ENCODE measurements at regions not wholly inside any gene's neighbourhood (a gene's known extent, or its start where the extent isn't known, plus 50 kb on each side); places are given as distances from the start of the nearest gene placed in this dataset.

DNA sequence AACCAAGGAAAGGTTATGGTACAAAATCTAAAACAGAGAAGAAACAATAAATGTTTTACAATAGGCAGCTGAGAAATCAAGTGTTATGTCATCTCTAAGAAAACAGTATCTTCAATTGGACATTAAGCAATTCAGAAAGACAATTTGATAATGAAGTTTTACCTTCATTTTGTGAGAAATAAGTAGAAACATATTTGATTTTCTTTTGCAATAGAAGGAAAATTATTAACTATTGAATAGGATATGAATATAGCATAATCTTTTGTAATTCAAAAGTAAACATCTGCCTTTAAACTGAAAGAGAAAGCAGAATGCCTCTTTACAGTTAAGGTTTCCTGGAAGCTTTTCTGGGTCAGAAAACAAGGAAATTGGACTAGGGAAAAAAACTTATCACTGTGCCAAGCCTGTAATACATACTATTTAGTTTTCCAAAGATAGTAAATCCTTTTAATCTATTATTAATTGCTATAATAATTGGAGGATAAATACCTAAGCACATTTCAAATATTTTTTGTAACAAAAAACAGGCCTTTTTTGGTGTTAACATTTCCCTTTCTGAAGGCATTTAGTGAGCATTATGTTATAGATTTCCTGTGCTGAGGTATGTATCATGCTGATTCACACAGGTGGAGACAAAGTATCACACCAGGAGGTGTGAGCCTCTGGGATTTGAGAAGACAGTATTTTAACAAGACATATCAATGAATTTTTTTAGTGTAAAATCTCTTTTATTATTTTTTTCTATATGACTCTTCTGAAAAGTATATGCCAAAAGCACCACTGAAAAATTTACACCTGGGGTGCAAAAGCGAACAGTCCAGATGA, 947.0 kb upstream of the CDH2 start:
- Mint-ChIP-seq H3K27ac (no peak overlapping the region), H3K27me3 (no peaks in the 10 kb centered on the region), H3K36me3 (no peaks in the 10 kb centered on the region), H3K9me3 (peaks cover 5% of the 10 kb centered on the region), H3K4me1 (no peaks in the 10 kb centered on the region), H3K4me3 (no peak overlapping the region)
- ATAC-seq: no peak

DNA sequence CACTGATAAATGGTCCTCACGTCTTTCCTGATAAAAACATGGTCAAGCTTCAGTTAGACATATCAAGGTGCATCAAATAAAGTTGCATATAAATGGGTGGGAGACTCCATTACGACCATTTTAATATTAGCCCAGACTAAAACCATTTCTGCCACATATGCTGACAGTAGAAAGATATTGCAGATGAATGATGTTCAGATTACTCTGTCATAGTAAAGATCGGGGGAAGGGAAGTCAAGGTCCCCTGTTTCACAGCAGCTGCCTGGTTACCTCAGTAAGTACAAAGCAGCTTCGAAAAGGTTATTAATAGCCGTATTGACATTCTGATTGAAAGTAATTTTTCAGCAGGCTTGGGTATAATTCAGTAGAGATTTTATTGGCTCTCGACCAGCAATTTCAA, 927.7 kb upstream of the CDH2 start:
- ATAC-seq: no peak

DNA sequence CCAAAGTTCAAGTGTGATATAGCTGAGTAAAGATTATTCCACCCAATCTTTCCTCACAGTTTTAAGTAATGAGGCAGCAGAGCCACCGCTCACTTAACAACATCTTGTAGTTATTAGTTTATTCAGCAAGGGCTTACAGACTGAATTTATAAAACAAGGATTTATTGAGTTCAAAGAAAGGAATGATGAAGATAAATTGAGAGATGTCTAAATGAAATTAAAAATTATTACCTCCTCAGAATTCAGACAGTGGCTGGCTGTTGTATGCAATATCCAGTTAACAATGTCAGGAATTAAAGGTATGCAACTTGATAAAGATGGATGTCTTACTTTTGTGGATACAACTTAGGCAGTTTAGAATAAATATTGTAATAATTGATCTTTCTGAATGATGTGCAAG, 927.3 kb upstream of the CDH2 start:
- no peaks in the 10 kb centered on the region for H3K4me1 Mint-ChIP-seq
- H3K27ac Mint-ChIP-seq: no peak overlapping the region
- peaks cover under 1% of the 10 kb centered on the region for H3K9me3 Mint-ChIP-seq
- no peak for ATAC-seq
- no peak overlapping the region for H3K4me3 Mint-ChIP-seq
- no peaks in the 10 kb centered on the region for H3K36me3 Mint-ChIP-seq
- no peaks in the 10 kb centered on the region for H3K27me3 Mint-ChIP-seq

More for the DNA sequence above, 927.7 kb upstream of the CDH2 start:
- Mint-ChIP-seq H3K36me3 (no peaks in the 10 kb centered on the region), H3K4me1 (no peaks in the 10 kb centered on the region), H3K27me3 (no peaks in the 10 kb centered on the region), H3K9me3 (no peaks in the 10 kb centered on the region), H3K4me3 (no peak overlapping the region), H3K27ac (no peak overlapping the region)

DNA sequence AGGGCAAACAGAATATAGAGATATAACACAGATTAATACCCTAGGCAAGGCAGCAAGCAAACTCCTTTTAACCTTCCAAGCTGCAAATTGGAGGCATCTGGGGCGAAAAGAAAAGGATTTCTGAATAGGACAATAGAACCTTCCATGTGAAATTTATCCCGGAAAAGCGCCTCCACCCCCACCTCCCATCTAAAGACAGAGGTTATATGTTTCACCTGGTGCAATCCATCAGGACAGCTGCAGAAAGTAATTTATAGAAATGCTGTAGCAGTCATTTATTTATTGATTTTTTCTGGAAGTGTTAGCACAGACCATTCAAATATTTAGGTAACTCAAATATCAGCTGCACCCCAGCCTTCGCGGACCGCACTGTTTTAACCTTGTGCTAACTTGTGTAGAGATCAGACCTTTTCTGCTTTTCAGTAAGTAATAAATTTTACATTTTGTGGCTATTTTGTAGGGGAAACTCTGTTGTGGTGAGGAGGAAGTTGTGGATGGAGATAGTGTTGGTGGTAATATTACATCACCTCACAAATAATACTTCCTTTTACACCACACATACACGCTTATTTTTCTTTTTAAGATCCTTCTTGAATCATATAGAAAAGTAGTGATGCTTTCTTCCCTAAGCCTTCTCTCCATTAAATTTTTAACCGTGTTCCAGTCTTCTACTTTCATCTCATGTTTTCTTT, 919.3 kb upstream of the CDH2 start:
- Mint-ChIP-seq H3K36me3 (no peaks in the 10 kb centered on the region), H3K27me3 (no peaks in the 10 kb centered on the region), H3K4me1 (no peaks in the 10 kb centered on the region), H3K4me3 (no peak overlapping the region), H3K27ac (no peak overlapping the region), H3K9me3 (peaks cover 13% of the 10 kb centered on the region)
- ATAC-seq: no peak

DNA sequence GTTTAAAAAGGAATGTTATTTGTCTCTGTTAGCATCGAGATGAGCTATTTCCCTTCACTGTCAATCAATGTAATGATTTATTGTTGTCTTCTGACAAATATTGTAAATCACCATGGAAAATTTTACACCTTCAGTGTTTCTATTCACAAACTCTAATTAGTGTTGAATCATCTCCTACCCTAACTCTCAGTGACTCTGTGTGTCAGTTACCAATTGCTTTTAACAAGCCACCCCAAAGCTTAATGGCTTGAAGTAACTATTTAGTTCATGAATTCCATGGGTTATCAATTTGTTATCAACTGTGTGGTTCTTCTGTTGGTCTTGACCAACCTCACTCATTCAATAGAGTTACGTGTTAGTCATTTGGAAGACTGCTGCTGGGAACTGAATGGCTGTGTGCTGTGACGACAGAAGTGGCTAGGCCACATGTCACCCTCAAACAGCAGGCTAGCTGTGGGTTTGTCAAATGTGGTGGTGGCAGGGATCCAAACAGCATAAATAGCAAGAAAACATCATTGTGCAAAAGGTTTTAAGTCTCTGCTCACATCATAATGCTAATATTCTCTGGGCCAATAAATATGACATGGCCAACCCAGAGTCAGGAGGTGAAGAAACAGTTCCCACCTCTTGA, 910.8 kb upstream of the CDH2 start:
- no peak overlapping the region for H3K4me3 Mint-ChIP-seq
- H3K36me3 Mint-ChIP-seq: no peaks in the 10 kb centered on the region
- H3K9me3 Mint-ChIP-seq: peaks cover 10% of the 10 kb centered on the region
- H3K4me1 Mint-ChIP-seq: no peaks in the 10 kb centered on the region
- no peak for ATAC-seq
- no peak overlapping the region for H3K27ac Mint-ChIP-seq
- no peaks in the 10 kb centered on the region for H3K27me3 Mint-ChIP-seq

DNA sequence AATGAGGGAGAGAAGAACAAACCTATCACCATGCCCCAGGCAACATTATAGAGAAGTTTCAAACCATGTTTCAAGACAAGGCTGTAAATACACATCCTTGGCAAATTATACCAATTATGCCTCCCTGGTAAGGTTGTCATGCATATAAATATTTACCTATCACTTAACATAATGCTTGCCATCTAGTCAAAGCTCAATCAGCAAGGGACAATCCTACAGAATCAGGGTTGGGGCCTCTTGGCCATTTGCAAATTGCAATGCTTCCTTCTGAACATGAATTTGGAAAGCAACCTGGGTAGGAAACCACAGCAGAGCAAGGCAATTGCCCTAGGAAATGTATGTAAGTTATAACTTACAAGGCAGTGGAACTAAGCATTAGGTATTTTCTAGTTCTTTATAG, 907.2 kb upstream of the CDH2 start:
- Mint-ChIP-seq H3K27ac (no peak overlapping the region), H3K4me3 (no peak overlapping the region), H3K36me3 (no peaks in the 10 kb centered on the region), H3K27me3 (no peaks in the 10 kb centered on the region), H3K9me3 (peaks cover 3% of the 10 kb centered on the region), H3K4me1 (no peaks in the 10 kb centered on the region)
- no peak for ATAC-seq

DNA sequence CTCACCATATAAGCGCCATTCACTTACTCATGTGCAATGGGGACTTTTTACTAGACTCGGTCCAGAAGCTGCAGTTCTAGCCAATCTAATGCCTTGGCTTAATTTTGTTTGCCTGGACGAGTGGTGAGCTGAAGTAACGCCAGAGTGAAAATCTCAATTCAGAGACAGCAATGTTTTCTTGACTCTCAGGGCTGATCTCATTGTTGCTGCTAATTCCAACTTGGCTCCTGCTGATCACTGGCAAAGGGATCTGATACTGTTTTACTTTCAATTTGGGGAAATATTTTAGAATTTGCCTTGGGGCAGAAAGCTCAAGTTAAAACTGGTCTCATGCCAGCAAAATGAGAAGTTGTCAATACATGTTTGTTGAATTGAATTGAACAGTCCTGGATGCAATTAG, 906.6 kb upstream of the CDH2 start:
- no peaks in the 10 kb centered on the region for H3K36me3 Mint-ChIP-seq

DNA sequence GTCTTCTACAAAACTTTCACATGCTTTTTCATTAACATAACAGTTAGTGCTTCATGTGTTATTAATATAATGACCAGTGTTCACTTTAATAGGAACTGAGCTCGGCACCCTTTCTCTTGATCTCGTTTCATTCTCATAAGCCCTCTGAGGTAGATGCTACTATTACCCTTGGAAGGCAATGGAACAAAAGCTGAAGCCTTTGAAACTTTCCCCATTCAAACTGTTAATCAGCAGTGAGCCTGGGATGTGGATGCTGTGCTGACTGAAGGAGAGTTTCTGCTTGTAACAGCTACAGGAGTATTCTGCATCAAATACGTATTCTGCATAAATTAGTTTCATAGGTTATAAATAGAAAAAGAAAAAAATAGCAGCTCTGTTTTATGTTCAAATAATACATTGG, 904.0 kb upstream of the CDH2 start:
- H3K4me3 Mint-ChIP-seq: no peak overlapping the region
- no peaks in the 10 kb centered on the region for H3K36me3 Mint-ChIP-seq
- no peak for ATAC-seq
- H3K9me3 Mint-ChIP-seq: peaks cover 3% of the 10 kb centered on the region
- no peaks in the 10 kb centered on the region for H3K4me1 Mint-ChIP-seq
- no peak overlapping the region for H3K27ac Mint-ChIP-seq
- no peaks in the 10 kb centered on the region for H3K27me3 Mint-ChIP-seq

More for the DNA sequence above, 906.6 kb upstream of the CDH2 start:
- Mint-ChIP-seq H3K27me3 (no peaks in the 10 kb centered on the region), H3K27ac (no peak overlapping the region), H3K9me3 (peaks cover 3% of the 10 kb centered on the region), H3K4me1 (no peaks in the 10 kb centered on the region), H3K4me3 (no peak overlapping the region)
- no peak for ATAC-seq

DNA sequence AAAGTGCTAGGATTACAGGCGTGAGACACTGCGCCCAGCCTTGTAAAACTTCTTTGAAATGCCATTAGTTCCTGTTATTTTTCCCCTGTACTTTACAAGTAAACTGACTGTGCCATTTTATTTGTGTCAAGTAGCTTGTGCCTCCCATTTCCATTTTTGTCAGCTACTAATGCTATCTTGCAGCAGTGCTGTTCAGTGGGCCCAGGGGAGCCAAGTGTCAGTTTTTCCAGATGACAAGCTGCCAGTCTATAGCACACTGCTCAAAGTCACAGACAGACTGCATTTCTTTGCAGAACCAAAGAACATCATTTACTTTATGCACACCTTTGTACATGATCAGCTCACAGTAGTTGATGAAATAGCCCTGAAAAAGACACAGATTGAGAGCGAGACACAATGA, 901.3 kb upstream of the CDH2 start:
- H3K9me3 Mint-ChIP-seq: peaks cover 3% of the 10 kb centered on the region
- no peak overlapping the region for H3K27ac Mint-ChIP-seq
- no peaks in the 10 kb centered on the region for H3K27me3 Mint-ChIP-seq

DNA sequence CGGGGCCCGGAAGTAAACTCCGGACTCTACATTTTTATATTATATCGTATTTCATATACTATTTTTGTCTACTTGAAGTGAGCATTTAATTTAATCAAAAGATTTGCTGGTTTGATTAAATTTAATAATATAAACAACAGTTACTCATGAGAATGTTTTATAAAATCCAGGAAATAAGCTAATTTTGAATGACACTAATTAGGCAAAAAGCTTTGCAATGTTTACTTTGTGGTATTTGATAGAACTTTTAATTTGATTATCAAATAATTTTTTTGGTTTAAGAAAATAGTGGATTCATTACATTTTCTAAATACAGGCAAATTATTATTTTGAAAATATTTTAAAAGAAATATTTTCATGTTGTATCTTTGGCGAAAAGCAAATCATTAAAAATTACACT, 900.4 kb upstream of the CDH2 start:
- Mint-ChIP-seq H3K27me3 (no peaks in the 10 kb centered on the region), H3K4me1 (no peaks in the 10 kb centered on the region), H3K36me3 (no peaks in the 10 kb centered on the region), H3K27ac (no peak overlapping the region), H3K4me3 (no peak overlapping the region), H3K9me3 (no peaks in the 10 kb centered on the region)
- no peak for ATAC-seq

More for the DNA sequence above, 901.3 kb upstream of the CDH2 start:
- Mint-ChIP-seq H3K4me1 (no peaks in the 10 kb centered on the region), H3K4me3 (no peak overlapping the region), H3K36me3 (no peaks in the 10 kb centered on the region)
- ATAC-seq: no peak

DNA sequence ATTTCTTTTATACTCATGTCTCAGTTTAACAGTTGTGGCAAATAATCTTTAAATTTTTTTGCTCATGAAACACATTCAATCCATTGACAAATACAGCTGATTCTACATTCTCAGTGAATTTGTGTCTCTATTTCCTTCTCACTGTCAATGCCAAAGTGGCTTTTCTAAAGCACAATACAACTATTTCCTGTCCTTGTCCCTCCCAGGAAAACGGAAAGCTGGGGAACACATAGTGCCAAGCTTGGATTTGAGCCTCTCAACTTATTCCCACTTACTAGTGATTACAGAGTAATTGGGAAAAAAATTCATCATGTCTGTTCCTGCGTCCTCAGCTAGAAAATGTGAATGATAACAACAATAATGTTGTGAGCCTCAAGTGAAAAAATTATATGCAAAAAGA, 899.7 kb upstream of the CDH2 start:
- Mint-ChIP-seq H3K4me3 (no peak overlapping the region), H3K27me3 (no peaks in the 10 kb centered on the region), H3K27ac (no peak overlapping the region), H3K36me3 (no peaks in the 10 kb centered on the region), H3K9me3 (no peaks in the 10 kb centered on the region), H3K4me1 (no peaks in the 10 kb centered on the region)
- no peak for ATAC-seq

DNA sequence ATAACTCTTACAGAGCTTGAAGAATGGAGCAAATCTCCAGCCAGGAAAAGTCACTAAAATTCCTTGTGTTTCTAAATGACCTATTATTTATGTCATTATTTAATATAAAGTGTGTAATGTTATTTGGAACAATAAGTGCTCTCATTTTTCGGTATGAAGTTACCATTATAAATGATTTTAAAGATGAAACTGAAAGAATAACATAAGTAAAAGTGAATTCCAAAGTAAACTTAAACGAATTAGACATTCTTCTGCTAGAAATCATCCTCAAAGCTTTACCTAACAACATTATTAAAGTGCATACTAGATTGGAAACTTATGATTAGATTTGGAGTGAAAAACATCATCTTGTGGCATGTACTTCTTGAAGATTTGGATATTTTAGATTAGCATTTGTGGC, 897.2 kb upstream of the CDH2 start:
- no peak for ATAC-seq
- no peaks in the 10 kb centered on the region for H3K27me3 Mint-ChIP-seq

DNA sequence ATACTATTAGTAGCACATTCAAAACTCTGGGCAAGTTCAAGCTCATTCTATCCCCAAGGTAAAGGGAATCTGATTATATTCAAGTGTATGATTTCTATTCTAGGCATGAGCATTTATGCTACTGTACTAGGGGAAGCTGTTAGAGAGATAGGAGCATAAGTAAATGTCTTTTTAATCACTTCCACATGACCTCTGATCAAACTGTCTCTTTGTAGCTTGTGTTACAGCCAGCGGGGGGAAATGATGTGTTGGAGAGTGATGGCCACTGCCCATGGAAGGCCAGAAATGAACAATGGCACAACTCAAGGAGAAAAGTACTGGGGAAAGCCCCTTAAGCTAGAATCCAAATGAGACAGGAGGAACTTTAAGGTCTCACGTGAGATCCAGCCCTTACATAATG, 894.9 kb upstream of the CDH2 start:
- H3K36me3 Mint-ChIP-seq: no peaks in the 10 kb centered on the region
- no peaks in the 10 kb centered on the region for H3K4me1 Mint-ChIP-seq
- no peak for ATAC-seq

More for the DNA sequence above, 897.2 kb upstream of the CDH2 start:
- no peaks in the 10 kb centered on the region for H3K36me3 Mint-ChIP-seq
- H3K4me1 Mint-ChIP-seq: no peaks in the 10 kb centered on the region
- H3K9me3 Mint-ChIP-seq: no peaks in the 10 kb centered on the region
- no peak overlapping the region for H3K4me3 Mint-ChIP-seq
- no peak overlapping the region for H3K27ac Mint-ChIP-seq

DNA sequence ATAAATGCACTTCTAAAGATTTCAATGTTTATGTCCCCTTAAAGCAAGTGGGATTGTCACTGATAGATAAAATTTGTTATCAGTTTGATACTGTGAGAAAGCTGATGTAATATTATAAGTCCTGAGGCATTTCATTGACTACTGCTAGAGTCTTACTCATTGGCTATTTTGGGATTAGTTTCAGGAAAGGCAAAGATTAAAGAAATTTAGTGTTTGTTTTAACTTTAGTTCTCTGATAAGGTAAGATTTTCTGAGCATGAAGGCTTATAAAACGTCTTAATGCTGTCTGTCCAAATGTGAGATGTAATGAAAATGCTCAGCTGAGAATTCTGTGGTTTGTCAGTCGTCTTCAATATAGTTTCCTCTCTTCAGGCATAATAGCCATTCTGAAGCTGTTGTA, 886.4 kb upstream of the CDH2 start:
- ATAC-seq: no peak
- Mint-ChIP-seq H3K27me3 (no peaks in the 10 kb centered on the region), H3K9me3 (peaks cover 10% of the 10 kb centered on the region), H3K27ac (no peak overlapping the region), H3K4me1 (no peaks in the 10 kb centered on the region), H3K4me3 (no peak overlapping the region), H3K36me3 (no peaks in the 10 kb centered on the region)

More for the DNA sequence above, 894.9 kb upstream of the CDH2 start:
- H3K9me3 Mint-ChIP-seq: no peaks in the 10 kb centered on the region
- no peaks in the 10 kb centered on the region for H3K27me3 Mint-ChIP-seq
- H3K27ac Mint-ChIP-seq: no peak overlapping the region
- H3K4me3 Mint-ChIP-seq: no peak overlapping the region

DNA sequence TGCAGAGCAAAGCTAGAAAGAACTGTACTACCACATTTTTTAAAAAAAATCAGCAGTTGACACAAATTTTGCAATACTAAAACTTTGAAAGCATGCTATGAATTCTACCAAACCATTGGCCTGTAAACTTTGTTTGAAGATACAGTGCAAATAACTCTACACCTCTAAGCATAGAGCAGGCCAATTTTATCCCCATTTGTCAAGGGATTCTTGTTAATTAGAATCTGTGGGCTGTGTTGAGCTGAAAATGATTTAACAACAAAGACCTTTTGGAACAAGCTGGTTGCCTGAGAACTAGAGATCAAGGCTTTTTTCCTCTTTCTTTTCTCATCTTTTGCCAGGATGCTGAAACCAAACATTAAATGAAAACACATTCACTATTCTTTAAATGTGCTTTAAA, 886.0 kb upstream of the CDH2 start:
- H3K27me3 Mint-ChIP-seq: no peaks in the 10 kb centered on the region
- H3K4me1 Mint-ChIP-seq: no peaks in the 10 kb centered on the region
- no peak for ATAC-seq
- H3K27ac Mint-ChIP-seq: no peak overlapping the region
- peaks cover 10% of the 10 kb centered on the region for H3K9me3 Mint-ChIP-seq
- H3K4me3 Mint-ChIP-seq: no peak overlapping the region
- no peaks in the 10 kb centered on the region for H3K36me3 Mint-ChIP-seq

DNA sequence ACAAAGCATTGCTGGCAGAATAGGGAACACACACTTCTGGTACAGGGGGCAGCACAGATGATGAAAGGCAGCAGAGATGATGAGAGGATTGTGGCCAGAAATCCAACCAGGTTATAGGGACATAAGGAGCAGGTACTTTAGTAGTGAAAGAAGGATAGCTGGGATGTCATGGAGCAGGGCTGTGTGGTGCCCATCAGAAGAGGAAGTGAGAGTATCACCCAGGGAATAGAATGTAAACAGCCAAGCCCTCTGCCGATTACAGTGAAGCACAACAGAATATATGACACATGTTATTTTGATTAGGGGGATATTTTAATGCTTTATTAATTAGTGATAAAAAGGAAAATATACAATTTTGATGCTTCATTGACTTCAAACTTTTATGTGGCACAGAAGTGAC, 883.4 kb upstream of the CDH2 start:
- no peaks in the 10 kb centered on the region for H3K27me3 Mint-ChIP-seq
- H3K27ac Mint-ChIP-seq: no peak overlapping the region
- peaks cover 7% of the 10 kb centered on the region for H3K9me3 Mint-ChIP-seq
- no peaks in the 10 kb centered on the region for H3K4me1 Mint-ChIP-seq
- no peak overlapping the region for H3K4me3 Mint-ChIP-seq
- ATAC-seq: no peak
- no peaks in the 10 kb centered on the region for H3K36me3 Mint-ChIP-seq
